GM18526 (cell line): ENCODE measurements at regions not wholly inside any gene's neighbourhood (a gene's known extent, or its start where the extent isn't known, plus 50 kb on each side); places are given as distances from the start of the nearest gene placed in this dataset.

ENCODE experiments used
- POLR2A ChIP-seq: IDR thresholded peaks from 3 replicates; pipeline ENCODE4 v1.6.1; 2011; ENCODE audit not compliant: insufficient read length; ENCODE audit errors: extremely low read depth

DNA sequence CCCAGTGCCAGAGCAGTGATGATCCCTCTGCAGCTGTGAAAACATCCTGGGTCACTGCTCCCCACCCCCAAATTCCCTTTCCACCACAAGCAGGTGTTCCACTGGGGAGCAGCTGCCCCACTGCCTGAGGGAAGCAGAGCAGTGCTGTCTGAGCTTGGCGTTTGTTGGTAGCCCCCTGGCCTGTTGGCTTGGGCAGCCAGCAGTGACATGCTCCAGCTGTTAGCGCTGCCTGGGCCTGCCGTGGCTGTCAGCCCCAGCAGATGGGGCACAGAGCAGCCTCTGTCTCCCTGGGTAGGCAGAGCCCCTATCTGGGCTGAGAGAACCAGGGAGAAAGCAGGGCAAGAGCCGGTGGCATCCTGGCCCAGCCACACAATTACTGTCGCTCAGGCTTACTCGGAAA lies 247.7 kb downstream of the GLI2 start:
- TF ChIP-seq POLR2A: no peak

DNA sequence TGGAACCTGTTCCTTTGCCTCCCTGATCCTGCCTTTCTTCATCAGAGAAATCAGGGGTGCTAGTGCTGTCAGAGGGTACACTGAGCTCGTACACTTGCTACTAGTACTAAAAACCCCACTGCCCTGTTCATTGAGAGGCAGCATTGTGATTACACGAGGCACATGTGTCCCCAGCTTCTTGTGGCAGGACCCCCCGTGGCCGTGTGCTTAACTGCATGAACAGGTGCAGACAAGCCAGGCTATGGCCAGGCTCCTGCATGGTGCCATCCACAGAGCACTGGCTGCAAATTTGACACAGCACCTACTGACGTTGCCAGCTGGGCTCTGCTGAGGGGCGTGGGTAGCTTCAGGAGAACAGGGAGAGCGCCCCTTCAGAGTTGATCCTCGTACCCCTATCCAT lies 248.4 kb downstream of the GLI2 start:
- TF ChIP-seq POLR2A: no peak

DNA sequence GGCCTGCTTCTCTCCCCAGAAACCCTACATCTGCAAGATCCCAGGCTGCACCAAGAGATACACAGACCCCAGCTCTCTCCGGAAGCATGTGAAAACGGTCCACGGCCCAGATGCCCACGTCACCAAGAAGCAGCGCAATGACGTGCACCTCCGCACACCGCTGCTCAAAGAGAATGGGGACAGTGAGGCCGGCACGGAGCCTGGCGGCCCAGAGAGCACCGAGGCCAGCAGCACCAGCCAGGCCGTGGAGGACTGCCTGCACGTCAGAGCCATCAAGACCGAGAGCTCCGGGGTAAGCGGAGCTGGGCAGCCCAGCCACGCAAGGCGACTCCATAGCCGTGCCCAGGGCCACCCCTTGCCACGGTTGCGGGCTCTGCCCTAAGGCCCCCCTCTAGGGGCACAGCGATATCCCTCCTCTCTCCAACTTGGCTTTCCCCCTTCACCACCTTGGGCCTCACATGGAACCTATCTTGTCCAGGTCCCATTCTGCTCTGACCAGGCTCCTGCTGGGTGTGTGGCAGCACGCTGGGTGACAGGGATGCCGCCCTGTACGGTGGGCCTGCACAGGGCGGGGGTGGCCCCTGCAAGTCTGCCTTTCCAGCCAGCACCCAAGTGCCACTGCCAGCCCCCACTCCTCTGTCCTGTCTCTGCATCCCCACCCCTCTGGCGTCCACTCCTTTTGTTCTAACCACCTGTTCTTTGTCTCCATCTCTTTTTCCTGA lies 248.9 kb downstream of the GLI2 start:
- no peak for TF ChIP-seq POLR2A

DNA sequence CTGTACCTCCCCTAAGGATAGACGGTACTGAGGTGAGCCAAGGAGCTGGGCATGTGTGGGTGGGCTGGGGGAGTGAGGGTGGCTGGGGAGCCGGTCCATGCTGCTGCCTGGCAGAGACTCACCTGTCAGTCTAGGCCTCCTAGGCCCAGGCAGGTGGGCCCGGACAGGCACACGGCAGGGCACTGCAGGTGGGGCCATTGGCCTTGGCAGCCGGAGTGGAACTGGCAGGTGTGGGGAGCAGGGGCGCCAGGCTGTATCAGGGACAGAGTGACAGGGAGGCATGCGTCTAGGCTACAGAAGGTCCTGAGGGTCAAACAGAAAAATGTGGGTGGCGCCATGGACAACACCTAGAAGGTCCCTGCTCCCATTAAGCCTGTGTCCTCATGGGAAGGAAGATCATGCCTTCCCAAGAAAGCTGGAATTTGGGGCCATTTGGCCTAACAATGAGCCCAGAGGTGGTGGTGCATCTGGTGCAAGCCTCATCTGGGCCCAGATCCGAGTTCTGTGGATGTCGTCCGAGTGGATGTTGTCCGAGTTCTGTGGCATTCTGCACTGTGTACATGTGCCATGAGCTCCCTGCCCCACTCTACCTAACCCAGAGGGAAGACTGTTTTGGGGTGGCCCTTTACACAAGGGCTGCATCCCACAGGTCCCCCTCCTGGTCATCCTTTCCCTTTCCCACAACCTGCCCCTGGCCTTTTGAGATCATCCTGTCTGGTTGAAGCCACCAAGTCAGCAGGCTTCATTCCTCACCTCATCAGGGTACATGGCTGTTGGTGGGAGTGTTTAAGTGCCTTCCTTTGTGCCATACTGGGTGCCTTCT lies 249.7 kb downstream of the GLI2 start:
- no peak for TF ChIP-seq POLR2A

DNA sequence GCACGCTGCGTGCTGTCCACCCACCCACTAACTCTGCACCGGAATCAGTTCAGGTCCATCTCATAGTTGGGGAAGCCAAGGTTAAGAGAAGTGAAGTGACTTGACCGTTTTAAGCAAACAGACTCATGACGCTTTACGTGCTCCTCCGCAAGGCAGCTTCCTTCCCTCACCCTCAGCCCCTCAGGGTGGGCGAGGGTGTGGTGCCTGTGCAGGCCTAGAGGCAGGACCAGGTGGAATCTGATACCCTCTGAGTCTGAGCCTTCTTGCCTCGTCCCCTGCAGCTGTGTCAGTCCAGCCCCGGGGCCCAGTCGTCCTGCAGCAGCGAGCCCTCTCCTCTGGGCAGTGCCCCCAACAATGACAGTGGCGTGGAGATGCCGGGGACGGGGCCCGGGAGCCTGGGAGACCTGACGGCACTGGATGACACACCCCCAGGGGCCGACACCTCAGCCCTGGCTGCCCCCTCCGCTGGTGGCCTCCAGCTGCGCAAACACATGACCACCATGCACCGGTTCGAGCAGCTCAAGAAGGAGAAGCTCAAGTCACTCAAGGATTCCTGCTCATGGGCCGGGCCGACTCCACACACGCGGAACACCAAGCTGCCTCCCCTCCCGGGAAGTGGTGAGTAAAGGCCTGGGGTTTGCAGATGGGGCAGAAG lies 250.5 kb downstream of the GLI2 start:
- no peak for TF ChIP-seq POLR2A

DNA sequence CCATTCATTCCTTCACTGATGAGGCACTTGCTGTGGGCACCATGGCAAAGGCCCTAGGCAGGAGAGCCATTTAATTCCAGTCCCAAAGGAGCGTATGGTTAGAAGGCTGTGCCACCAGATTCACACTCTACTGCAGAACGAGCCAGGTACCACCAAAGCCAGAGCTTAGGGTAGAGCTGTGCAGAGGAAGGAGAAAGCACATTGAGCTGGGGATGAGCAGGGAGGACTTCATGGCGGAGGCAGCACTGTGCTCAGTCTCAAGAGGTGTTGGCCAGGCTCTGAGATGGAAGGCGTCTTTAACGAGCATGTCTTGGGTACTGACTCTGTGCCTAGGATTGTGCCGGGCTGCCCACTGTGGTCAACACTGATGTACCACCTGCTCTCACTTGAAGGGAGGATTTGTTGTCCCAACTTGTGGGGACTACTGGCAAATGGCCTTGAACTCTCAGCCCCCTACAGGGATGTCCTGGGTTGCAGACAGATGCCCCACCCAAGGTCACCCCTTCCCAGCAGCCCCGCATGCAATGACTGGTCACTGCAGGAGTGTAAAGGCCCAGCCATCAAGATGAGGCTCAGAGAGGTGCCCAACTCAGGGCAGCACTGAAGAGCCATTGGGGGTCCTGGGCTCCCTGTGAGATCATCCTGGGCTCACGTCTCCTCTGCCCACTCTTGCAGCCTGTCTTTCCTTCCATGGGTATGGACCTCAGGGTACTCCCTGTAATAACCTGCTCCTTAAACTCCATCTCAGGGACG lies 251.4 kb downstream of the GLI2 start:
- TF ChIP-seq POLR2A: no peak

DNA sequence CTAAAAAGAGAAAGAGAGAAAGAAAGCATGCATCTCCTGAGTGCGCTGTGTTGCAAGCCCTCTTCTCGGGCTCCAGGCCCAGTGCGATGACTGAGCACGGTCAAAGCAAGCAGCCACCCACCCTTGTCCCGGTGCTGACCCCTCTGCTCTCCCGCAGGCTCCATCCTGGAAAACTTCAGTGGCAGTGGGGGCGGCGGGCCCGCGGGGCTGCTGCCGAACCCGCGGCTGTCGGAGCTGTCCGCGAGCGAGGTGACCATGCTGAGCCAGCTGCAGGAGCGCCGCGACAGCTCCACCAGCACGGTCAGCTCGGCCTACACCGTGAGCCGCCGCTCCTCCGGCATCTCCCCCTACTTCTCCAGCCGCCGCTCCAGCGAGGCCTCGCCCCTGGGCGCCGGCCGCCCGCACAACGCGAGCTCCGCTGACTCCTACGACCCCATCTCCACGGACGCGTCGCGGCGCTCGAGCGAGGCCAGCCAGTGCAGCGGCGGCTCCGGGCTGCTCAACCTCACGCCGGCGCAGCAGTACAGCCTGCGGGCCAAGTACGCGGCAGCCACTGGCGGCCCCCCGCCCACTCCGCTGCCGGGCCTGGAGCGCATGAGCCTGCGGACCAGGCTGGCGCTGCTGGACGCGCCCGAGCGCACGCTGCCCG lies 252.5 kb downstream of the GLI2 start:
- TF ChIP-seq POLR2A: no peak

DNA sequence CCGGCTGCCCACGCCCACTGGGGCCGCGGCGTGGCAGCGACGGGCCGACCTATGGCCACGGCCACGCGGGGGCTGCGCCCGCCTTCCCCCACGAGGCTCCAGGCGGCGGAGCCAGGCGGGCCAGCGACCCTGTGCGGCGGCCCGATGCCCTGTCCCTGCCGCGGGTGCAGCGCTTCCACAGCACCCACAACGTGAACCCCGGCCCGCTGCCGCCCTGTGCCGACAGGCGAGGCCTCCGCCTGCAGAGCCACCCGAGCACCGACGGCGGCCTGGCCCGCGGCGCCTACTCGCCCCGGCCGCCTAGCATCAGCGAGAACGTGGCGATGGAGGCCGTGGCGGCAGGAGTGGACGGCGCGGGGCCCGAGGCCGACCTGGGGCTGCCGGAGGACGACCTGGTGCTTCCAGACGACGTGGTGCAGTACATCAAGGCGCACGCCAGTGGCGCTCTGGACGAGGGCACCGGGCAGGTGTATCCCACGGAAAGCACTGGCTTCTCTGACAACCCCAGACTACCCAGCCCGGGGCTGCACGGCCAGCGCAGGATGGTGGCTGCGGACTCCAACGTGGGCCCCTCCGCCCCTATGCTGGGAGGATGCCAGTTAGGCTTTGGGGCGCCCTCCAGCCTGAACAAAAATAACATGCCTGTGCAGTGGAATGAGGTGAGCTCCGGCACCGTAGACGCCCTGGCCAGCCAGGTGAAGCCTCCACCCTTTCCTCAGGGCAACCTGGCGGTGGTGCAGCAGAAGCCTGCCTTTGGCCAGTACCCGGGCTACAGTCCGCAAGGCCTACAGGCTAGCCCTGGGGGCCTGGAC lies 253.2 kb downstream of the GLI2 start:
- no peak for TF ChIP-seq POLR2A

DNA sequence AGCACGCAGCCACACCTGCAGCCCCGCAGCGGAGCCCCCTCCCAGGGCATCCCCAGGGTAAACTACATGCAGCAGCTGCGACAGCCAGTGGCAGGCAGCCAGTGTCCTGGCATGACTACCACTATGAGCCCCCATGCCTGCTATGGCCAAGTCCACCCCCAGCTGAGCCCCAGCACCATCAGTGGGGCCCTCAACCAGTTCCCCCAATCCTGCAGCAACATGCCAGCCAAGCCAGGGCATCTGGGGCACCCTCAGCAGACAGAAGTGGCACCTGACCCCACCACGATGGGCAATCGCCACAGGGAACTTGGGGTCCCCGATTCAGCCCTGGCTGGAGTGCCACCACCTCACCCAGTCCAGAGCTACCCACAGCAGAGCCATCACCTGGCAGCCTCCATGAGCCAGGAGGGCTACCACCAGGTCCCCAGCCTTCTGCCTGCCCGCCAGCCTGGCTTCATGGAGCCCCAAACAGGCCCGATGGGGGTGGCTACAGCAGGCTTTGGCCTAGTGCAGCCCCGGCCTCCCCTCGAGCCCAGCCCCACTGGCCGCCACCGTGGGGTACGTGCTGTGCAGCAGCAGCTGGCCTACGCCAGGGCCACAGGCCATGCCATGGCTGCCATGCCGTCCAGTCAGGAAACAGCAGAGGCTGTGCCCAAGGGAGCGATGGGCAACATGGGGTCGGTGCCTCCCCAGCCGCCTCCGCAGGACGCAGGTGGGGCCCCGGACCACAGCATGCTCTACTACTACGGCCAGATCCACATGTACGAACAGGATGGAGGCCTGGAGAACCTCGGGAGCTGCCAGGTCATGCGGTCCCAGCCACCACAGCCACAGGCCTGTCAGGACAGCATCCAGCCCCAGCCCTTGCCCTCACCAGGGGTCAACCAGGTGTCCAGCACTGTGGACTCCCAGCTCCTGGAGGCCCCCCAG lies 254.1 kb downstream of the GLI2 start:
- TF ChIP-seq POLR2A: no peak

DNA sequence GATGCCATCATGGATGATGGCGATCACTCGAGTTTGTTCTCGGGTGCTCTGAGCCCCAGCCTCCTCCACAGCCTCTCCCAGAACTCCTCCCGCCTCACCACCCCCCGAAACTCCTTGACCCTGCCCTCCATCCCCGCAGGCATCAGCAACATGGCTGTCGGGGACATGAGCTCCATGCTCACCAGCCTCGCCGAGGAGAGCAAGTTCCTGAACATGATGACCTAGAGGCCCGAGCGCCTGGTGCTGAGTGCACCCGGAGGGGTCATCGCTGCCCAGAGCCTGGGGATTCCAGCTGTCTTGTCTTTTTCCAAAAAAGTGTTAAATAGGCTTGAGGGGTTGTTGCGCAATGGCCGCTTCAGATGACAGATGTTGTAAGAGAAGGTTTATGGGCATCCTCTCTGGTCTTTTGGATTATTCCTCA lies 254.8 kb downstream of the GLI2 start:
- no peak for TF ChIP-seq POLR2A

DNA sequence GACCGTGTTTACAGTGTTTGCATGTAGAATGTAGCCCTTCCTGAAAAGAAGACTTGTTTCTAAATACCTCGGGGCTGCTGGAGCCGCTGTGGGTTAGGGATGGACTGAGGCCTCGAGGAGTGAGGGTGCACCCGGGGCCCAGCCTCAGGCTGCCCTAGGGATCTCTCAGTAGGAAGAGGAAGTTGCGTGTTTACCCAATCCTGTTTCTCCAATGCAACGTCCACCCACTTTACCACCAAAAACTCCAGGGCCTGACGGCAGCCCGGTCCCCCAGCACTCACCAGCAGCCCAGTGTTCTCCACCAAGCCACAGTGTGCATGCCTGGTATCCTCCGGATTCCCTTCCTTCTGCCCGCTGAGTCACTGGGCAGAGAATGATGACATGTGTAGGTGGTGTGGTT lies 255.8 kb downstream of the GLI2 start:
- TF ChIP-seq POLR2A: no peak

DNA sequence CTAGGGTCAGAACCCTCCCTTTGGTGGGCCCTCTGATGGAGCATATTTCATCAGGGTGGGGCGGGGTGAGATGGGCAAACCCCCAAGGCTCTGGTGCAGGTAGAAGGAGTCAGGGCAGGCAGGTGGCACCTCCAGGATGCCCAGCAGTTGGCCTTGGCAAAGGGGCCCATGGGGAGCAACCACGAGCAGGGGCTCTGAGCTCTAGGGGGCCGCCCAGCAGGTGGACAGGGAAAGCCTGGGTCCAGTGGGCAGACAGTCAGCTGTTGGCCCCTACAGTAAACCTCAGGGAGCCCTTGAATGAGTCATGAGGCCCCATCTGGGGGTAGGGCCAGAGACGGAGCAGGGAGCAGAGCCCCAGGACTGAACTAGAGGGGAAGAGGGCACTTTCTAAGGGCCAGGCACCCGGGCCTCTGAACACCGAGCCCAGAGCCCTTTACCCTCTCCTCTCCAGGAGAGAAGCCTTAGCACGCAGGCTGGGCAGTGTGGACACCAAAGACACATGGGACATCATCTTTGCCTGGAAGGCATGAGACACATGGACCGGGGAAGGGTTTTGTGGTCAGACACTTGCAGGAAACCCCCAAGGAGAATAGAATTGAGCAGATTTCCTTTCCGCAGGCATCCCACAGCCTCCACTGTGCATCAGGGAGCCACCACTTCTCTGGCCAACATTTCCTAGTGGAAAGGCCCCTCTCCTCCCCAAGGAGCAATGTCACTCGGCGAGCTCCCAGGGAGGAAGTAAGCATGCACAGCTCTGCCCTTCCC lies 257.3 kb downstream of the GLI2 start:
- no peak for TF ChIP-seq POLR2A
